Sigmoid colon (tissue), 3 donors: ENCODE measurements at regions not wholly inside any gene's neighbourhood (a gene's known extent, or its start where the extent isn't known, plus 50 kb on each side); places are given as distances from the start of the nearest gene placed in this dataset.

Experiments
- CTCF ChIP-seq, 4 experiments: fragments of 450-650 bp in 3 of 4; fragments of 200-600 bp in 1 of 4; IDR thresholded peaks; one replicate each; pipeline ENCODE4 v1.5.1; 2016 to 2019; ENCODE audit warnings: antibody characterized with exemption in 4 of 4, mild to moderate bottlenecking in 3 of 4, moderate library complexity in 2 of 4
- POLR2A ChIP-seq, 2 donors: fragments of 450-650 bp; IDR thresholded peaks; one replicate each; pipeline ENCODE4 v1.6.1; 2016; ENCODE audit warnings: antibody characterized with exemption in 2 of 2, mild to moderate bottlenecking in 2 of 2, moderate library complexity in 2 of 2

- TF ChIP-seq POLR2A (IDR thresholded peaks at IDR 0.05): no peak
- no peak for TF ChIP-seq CTCF (IDR thresholded peaks at IDR 0.05)
Measured at GRCh38 chr20:50254466-50255079, 63.9 kb downstream of the CEBPB start.
